Hepatocyte (in vitro differentiated cells): ENCODE measurements at regions not wholly inside any gene's neighbourhood (a gene's known extent, or its start where the extent isn't known, plus 50 kb on each side); places are given as distances from the start of the nearest gene placed in this dataset.

Source experiments
- DNase-seq: peaks from one replicate; pipeline ENCODE4 v3.0.0-alpha.2; 2016; ENCODE audit warnings: low spot score
- H2AFZ ChIP-seq: fragments of 200-600 bp; sonication (generic); 2 replicates; pipeline ENCODE4 v1.6.0; 2016; ENCODE audit warnings: antibody characterized with exemption, mild to moderate bottlenecking
- H3K27ac ChIP-seq: fragments of 200-600 bp; sonication (generic); 2 replicates; pipeline ENCODE4 v1.5.1; 2016; ENCODE audit warnings: mild to moderate bottlenecking
- H3K27me3 ChIP-seq: fragments of 200-600 bp; sonication (generic); 2 replicates; pipeline ENCODE4 v1.6.1; 2016
- H3K36me3 ChIP-seq: fragments of 200-600 bp; sonication (generic); replicated peaks from 2 replicates; pipeline ENCODE4 v1.5.1; 2016; ENCODE audit warnings: low read depth; ENCODE audit not compliant: insufficient read depth
- H3K4me1 ChIP-seq: fragments of 200-600 bp; sonication (generic); 2 replicates; pipeline ENCODE4 v1.5.1; 2016; ENCODE audit warnings: mild to moderate bottlenecking, moderate library complexity; ENCODE audit not compliant: insufficient read depth
- H3K4me2 ChIP-seq: fragments of 200-600 bp; sonication (generic); 2 replicates; pipeline ENCODE4 v1.6.0; 2016
- H3K4me3 ChIP-seq: fragments of 200-600 bp; sonication (generic); 2 replicates; pipeline ENCODE4 v1.5.1; 2016; ENCODE audit warnings: mild to moderate bottlenecking
- H3K79me2 ChIP-seq: fragments of 200-600 bp; sonication (generic); 2 replicates; pipeline ENCODE4 v1.6.0; 2017; ENCODE audit warnings: mild to moderate bottlenecking
- H3K9me2 ChIP-seq: fragments of 200-600 bp; sonication (generic); replicated peaks from 2 replicates; pipeline ENCODE4 v1.6.0; 2017; ENCODE audit warnings: mild to moderate bottlenecking; ENCODE audit not compliant: insufficient read depth
- H3K9me3 ChIP-seq: fragments of 200-600 bp; sonication (generic); 2 replicates; pipeline ENCODE4 v1.5.1; 2016; ENCODE audit warnings: low read depth, mild to moderate bottlenecking
- H4K20me1 ChIP-seq: fragments of 200-600 bp; sonication (generic); 2 replicates; pipeline ENCODE4 v1.6.0; 2016; ENCODE audit warnings: mild to moderate bottlenecking; ENCODE audit not compliant: insufficient read depth, poor library complexity, severe bottlenecking
- EZH2 ChIP-seq: fragments of 200-600 bp; sonication (generic); IDR thresholded peaks from 2 replicates; pipeline ENCODE4 v1.6.1; 2016; ENCODE audit warnings: antibody characterized with exemption, mild to moderate bottlenecking, borderline replicate concordance
- EZH2phosphoT487 ChIP-seq: fragments of 200-600 bp; sonication (generic); IDR thresholded peaks from one replicate; pipeline ENCODE4 v1.6.1; 2018; ENCODE audit warnings: antibody characterized with exemption, mild to moderate bottlenecking, low read depth, moderate library complexity; ENCODE audit not compliant: unreplicated experiment, severe bottlenecking
- WGBS: methylation state at CpG from one replicate; pipeline ENCODE4 v1.1.6; 2016; ENCODE audit warnings: low lambda C conversion rate; ENCODE audit errors: missing lambda C conversion rate; 5-methylcytosine and 5-hydroxymethylcytosine counted together
- TF ChIP-seq, protein P1 (sequence below): fragments of 200-600 bp; sonication (generic); IDR thresholded peaks from 2 replicates; pipeline ENCODE4 v1.5.1; 2016; ENCODE audit warnings: antibody characterized with exemption, mild to moderate bottlenecking; ENCODE audit not compliant: poor library complexity

DNA sequence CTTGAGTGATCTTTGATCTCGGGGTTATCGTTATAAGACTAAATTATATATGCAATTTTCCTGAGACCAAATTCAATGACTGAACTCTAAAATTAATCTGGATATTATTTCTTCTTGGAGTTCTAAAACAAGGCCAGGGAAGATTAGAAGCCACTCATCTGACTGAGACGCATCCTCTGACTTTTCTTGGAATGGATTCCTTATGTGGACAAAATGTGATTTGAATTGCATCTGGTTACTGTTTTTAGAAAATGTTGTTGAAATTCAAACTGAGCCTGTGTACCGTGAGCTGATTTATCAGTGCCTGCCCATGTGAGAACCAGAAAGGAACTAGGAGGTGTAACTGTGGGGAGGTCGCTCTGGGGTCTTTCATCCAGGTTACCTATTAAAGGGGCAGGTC is 330.8 kb downstream of the OSR1 start:
- no peaks in the 10 kb centered on the region for H4K20me1 ChIP-seq
- H3K4me3 ChIP-seq: no peak overlapping the region
- no peaks in the 10 kb centered on the region for H3K9me3 ChIP-seq
- TF ChIP-seq EZH2phosphoT487: no peak
- no peak for TF ChIP-seq EZH2
- TF ChIP-seq, protein P1, sequence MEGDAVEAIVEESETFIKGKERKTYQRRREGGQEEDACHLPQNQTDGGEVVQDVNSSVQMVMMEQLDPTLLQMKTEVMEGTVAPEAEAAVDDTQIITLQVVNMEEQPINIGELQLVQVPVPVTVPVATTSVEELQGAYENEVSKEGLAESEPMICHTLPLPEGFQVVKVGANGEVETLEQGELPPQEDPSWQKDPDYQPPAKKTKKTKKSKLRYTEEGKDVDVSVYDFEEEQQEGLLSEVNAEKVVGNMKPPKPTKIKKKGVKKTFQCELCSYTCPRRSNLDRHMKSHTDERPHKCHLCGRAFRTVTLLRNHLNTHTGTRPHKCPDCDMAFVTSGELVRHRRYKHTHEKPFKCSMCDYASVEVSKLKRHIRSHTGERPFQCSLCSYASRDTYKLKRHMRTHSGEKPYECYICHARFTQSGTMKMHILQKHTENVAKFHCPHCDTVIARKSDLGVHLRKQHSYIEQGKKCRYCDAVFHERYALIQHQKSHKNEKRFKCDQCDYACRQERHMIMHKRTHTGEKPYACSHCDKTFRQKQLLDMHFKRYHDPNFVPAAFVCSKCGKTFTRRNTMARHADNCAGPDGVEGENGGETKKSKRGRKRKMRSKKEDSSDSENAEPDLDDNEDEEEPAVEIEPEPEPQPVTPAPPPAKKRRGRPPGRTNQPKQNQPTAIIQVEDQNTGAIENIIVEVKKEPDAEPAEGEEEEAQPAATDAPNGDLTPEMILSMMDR: no peak
- no peak overlapping the region for H2AFZ ChIP-seq
- H3K9me2 ChIP-seq: no peaks in the 10 kb centered on the region
- DNase-seq: no peak
- WGBS: 92% methylated on average over 5 of the region's 5 CpGs
- H3K27ac ChIP-seq: no peak overlapping the region
- H3K27me3 ChIP-seq: no peaks in the 10 kb centered on the region
- no peaks in the 10 kb centered on the region for H3K79me2 ChIP-seq
- H3K36me3 ChIP-seq: no peaks in the 10 kb centered on the region
- H3K4me2 ChIP-seq: no peak overlapping the region
- no peaks in the 10 kb centered on the region for H3K4me1 ChIP-seq

DNA sequence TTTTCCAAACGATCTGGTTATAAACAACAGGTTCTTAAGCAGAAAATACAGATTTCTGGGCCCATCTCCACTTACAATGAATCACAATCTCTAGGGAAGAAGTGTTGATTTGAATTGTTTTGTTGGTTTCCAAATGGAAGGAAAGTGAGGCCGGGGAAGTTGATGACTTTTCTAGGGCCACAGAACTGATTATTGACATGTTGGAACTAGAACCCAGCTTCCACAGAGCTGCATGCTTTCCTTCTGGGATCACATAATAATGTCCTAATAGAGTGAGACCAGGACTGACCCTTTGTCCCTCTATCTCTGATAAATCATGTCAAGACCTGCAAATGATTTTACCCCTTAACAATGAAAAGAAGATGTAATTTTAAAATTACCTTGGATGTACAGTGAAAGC is 332.2 kb downstream of the OSR1 start:
- H2AFZ ChIP-seq: no peak overlapping the region
- WGBS: 87% methylated on average over 2 of the region's 2 CpGs
- no peak overlapping the region for H3K4me2 ChIP-seq

DNA sequence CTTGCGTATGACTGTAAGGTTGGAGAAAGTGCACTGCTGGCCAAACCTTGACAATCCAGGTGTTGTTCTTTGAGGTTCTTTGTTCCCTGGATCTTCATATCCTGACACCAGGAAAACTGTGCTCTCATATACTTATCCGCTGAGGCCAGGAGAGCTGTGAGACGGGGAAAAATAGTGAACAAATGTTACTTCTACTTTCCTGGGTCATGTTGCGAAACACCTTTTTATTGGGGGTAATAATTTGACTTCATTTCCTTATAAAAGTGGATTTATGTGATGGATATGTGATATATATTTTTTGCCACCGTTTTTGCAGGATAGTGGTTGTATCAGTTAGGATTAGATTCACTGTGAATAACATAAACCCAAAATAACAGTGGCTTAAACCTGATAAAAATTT is 336.1 kb downstream of the OSR1 start:
- H4K20me1 ChIP-seq: no peaks in the 10 kb centered on the region

More for the DNA sequence above, 332.2 kb downstream of the OSR1 start:
- DNase-seq: no peak
- no peaks in the 10 kb centered on the region for H3K36me3 ChIP-seq
- no peaks in the 10 kb centered on the region for H3K9me3 ChIP-seq
- no peak overlapping the region for H3K4me3 ChIP-seq
- H3K9me2 ChIP-seq: no peaks in the 10 kb centered on the region
- no peaks in the 10 kb centered on the region for H3K79me2 ChIP-seq
- no peaks in the 10 kb centered on the region for H3K27me3 ChIP-seq
- no peaks in the 10 kb centered on the region for H4K20me1 ChIP-seq
- TF ChIP-seq, protein P1: no peak
- TF ChIP-seq EZH2phosphoT487: no peak
- no peak for TF ChIP-seq EZH2
- H3K27ac ChIP-seq: no peak overlapping the region
- H3K4me1 ChIP-seq: peaks cover 6% of the 10 kb centered on the region

More for the DNA sequence above, 336.1 kb downstream of the OSR1 start:
- Histone ChIP-seq H3K9me3 (no peaks in the 10 kb centered on the region), H3K4me2 (no peak overlapping the region), H2AFZ (no peak overlapping the region), H3K79me2 (no peaks in the 10 kb centered on the region), H3K4me3 (no peak overlapping the region), H3K36me3 (no peaks in the 10 kb centered on the region), H3K27ac (no peak overlapping the region), H3K9me2 (no peaks in the 10 kb centered on the region), H3K4me1 (peaks cover 18% of the 10 kb centered on the region), H3K27me3 (no peaks in the 10 kb centered on the region)
- no peak for TF ChIP-seq EZH2phosphoT487
- TF ChIP-seq, protein P1: no peak
- no peak for TF ChIP-seq EZH2
- 78% methylated on average over 5 of the region's 5 CpGs for WGBS
- DNase-seq: no peak
